H9 (cell line): ENCODE measurements at regions not wholly inside any gene's neighbourhood (a gene's known extent, or its start where the extent isn't known, plus 50 kb on each side); places are given as distances from the start of the nearest gene placed in this dataset.

ENCODE experiments used
- DNase-seq: peaks from one replicate; pipeline ENCODE4 v3.0.0-alpha.2; 2017
- H2AFZ ChIP-seq: one replicate; pipeline ENCODE4 v1.6.1; 2013; ENCODE audit warnings: mild to moderate bottlenecking, low read length, control low read depth, moderate library complexity
- H2AK5ac ChIP-seq: 2 replicates; pipeline ENCODE4 v1.6.1; 2013; ENCODE audit warnings: low read length, control low read depth, mixed read lengths; ENCODE audit not compliant: insufficient read length
- H2BK120ac ChIP-seq: one replicate; pipeline ENCODE4 v1.6.1; 2013; ENCODE audit warnings: low read depth, mild to moderate bottlenecking, low read length, control low read depth, inconsistent platforms; ENCODE audit not compliant: poor library complexity, severe bottlenecking
- H2BK12ac ChIP-seq: 2 replicates; pipeline ENCODE4 v1.6.1; 2013; ENCODE audit warnings: low read length, control low read depth, mixed read lengths, low read depth; ENCODE audit not compliant: insufficient read length
- H2BK15ac ChIP-seq: 2 replicates; pipeline ENCODE4 v1.6.1; 2013; ENCODE audit warnings: low read depth, low read length, control low read depth
- H2BK20ac ChIP-seq: one replicate; pipeline ENCODE4 v1.6.1; 2013; ENCODE audit warnings: low read depth, mild to moderate bottlenecking, low read length, control low read depth, inconsistent platforms; ENCODE audit not compliant: poor library complexity, severe bottlenecking
- H2BK5ac ChIP-seq: 2 replicates; pipeline ENCODE4 v1.6.1; 2013; ENCODE audit warnings: low read length, control low read depth, mixed read lengths; ENCODE audit not compliant: insufficient read length
- H3K14ac ChIP-seq: 2 replicates; pipeline ENCODE4 v1.6.1; 2013; ENCODE audit warnings: low read length, control low read depth; ENCODE audit not compliant: insufficient read depth
- H3K18ac ChIP-seq: 2 replicates; pipeline ENCODE4 v1.6.1; 2013; ENCODE audit warnings: low read depth, mild to moderate bottlenecking, mixed read lengths, low read length, control low read depth; ENCODE audit not compliant: insufficient read length
- H3K23ac ChIP-seq: 2 replicates; pipeline ENCODE4 v1.6.1; 2013; ENCODE audit warnings: low read length, control low read depth, mixed read lengths, low read depth; ENCODE audit not compliant: insufficient read length
- H3K23me2 ChIP-seq: 2 replicates; pipeline ENCODE4 v1.6.1; 2013; ENCODE audit warnings: low read depth, mild to moderate bottlenecking, mixed read lengths, low read length, control low read depth; ENCODE audit not compliant: insufficient read length, poor library complexity, severe bottlenecking
- H3K27ac ChIP-seq: 2 replicates; pipeline ENCODE4 v1.5.1; 2013; ENCODE audit warnings: low read length, control low read depth, mixed read lengths, low read depth; ENCODE audit not compliant: insufficient read length
- H3K27me3 ChIP-seq: 2 replicates; pipeline ENCODE4 v1.6.1; 2013; ENCODE audit warnings: low read length, control low read depth, inconsistent platforms; ENCODE audit not compliant: insufficient read depth
- H3K4ac ChIP-seq: 2 replicates; pipeline ENCODE4 v1.6.1; 2013; ENCODE audit warnings: low read depth, mild to moderate bottlenecking, control low read depth, inconsistent platforms, low read length, moderate library complexity
- H3K4me1 ChIP-seq: 2 replicates; pipeline ENCODE4 v1.6.1; 2013; ENCODE audit warnings: low read length, control low read depth, inconsistent platforms; ENCODE audit not compliant: insufficient read depth
- H3K4me2 ChIP-seq: 2 replicates; pipeline ENCODE4 v1.6.1; 2013; ENCODE audit warnings: low read length, control low read depth, mixed read lengths; ENCODE audit not compliant: insufficient read length, insufficient read depth
- H3K56ac ChIP-seq: 2 replicates; pipeline ENCODE4 v1.6.1; 2013; ENCODE audit warnings: low read depth, mild to moderate bottlenecking, mixed read lengths, low read length, control low read depth; ENCODE audit not compliant: insufficient read length
- H3K79me1 ChIP-seq: 2 replicates; pipeline ENCODE4 v1.6.1; 2013; ENCODE audit warnings: low read depth, mild to moderate bottlenecking, moderate library complexity, low read length, control low read depth, inconsistent platforms; ENCODE audit not compliant: insufficient read depth, poor library complexity, severe bottlenecking
- H3K79me2 ChIP-seq: 2 replicates; pipeline ENCODE4 v1.6.1; 2013; ENCODE audit warnings: low read length, control low read depth, inconsistent platforms; ENCODE audit not compliant: insufficient read depth
- H3K9ac ChIP-seq: 2 replicates; pipeline ENCODE4 v1.6.1; 2013; ENCODE audit warnings: low read length, control low read depth, mixed read lengths; ENCODE audit not compliant: insufficient read length; ENCODE audit errors: extremely low read depth
- H3K9me3 ChIP-seq: one replicate; pipeline ENCODE4 v1.6.1; 2013; ENCODE audit warnings: low read depth, low read length, inconsistent platforms; ENCODE audit not compliant: control insufficient read depth
- H3T11ph ChIP-seq: one replicate; pipeline ENCODE4 v1.6.1; 2013; ENCODE audit warnings: mild to moderate bottlenecking, low read length, control low read depth, inconsistent platforms
- H4K20me1 ChIP-seq: one replicate; pipeline ENCODE4 v1.6.1; 2013; ENCODE audit not compliant: control insufficient read depth, insufficient read length, insufficient read depth
- H4K5ac ChIP-seq: 2 replicates; pipeline ENCODE4 v1.6.1; 2013; ENCODE audit warnings: low read depth, mild to moderate bottlenecking, mixed read lengths, low read length, control low read depth; ENCODE audit not compliant: insufficient read length
- H4K8ac ChIP-seq: replicated peaks from 2 replicates; pipeline ENCODE4 v1.6.1; 2013; ENCODE audit warnings: low read length, control low read depth, mixed read lengths, low read depth; ENCODE audit not compliant: insufficient read length
- H4K91ac ChIP-seq: 2 replicates; pipeline ENCODE4 v1.6.1; 2013; ENCODE audit warnings: low read depth, mild to moderate bottlenecking, moderate library complexity, mixed read lengths, low read length, control low read depth; ENCODE audit not compliant: insufficient read length
- H3K27ac Mint-ChIP-seq, 3 experiments: 2 replicates in 2 of 3; 3 replicates in 1 of 3; pipeline ENCODE4 v1.8.0; 2020 to 2021; ENCODE audit warnings: mixed read lengths in 3 of 3, mild to moderate bottlenecking in 1 of 3, moderate library complexity in 1 of 3
- H3K27me3 Mint-ChIP-seq: 2 replicates; pipeline ENCODE4 v1.8.0; 2021; ENCODE audit warnings: low read depth, mild to moderate bottlenecking, moderate library complexity, mixed read lengths
- H3K36me3 Mint-ChIP-seq, 3 experiments: 2 replicates in 2 of 3; 3 replicates in 1 of 3; pipeline ENCODE4 v1.8.0; 2020 to 2021; ENCODE audit warnings: low read depth in 3 of 3, mixed read lengths in 3 of 3; ENCODE audit not compliant: insufficient read depth in 1 of 3
- H3K4me1 Mint-ChIP-seq, 2 experiments: 2 replicates each; pipeline ENCODE4 v1.8.0; 2020; ENCODE audit warnings: mixed read lengths in 2 of 2
- H3K4me3 Mint-ChIP-seq, 2 experiments: 2 replicates in 1 of 2; 3 replicates in 1 of 2; pipeline ENCODE4 v1.8.0; 2020 to 2021; ENCODE audit warnings: mild to moderate bottlenecking in 2 of 2, mixed read lengths in 2 of 2, moderate library complexity in 1 of 2
- H3K9me3 Mint-ChIP-seq, 2 experiments: 2 replicates in 1 of 2; 3 replicates in 1 of 2; pipeline ENCODE4 v1.8.0; 2020; ENCODE audit warnings: mild to moderate bottlenecking in 2 of 2, mixed read lengths in 2 of 2, moderate library complexity in 1 of 2
- TF ChIP-seq, protein P1 (sequence below): fragments of 200-600 bp; sonication (generic); conservative IDR thresholded peaks from 3 replicates; pipeline ENCODE4 v1.8.0; 2021; ENCODE audit warnings: antibody characterized with exemption, mild to moderate bottlenecking

DNA sequence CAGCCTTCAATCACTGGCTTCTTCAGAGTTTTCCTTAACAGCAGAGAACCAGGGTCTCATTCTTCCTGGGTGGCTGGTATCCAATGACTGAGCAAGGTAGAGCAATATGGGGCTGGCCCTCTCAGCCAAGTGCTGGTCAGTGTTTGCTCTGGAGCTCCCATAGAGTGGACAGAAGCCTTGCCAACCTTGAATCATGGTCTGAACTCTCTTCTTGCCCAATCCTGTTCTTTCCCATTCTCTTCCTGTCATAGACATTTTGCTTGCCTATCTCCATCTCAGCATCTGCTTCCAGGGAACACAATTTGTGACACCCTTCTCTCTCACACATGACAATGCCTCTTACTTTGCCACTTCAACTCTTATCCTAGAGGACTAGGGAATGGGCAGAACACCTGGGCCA, 245.6 kb upstream of the PEX5L start:
- Histone ChIP-seq H3K9me3 (no peaks in the 10 kb centered on the region), H3K4me1 (no peaks in the 10 kb centered on the region), H3K56ac (no peak overlapping the region), H3K79me2 (no peaks in the 10 kb centered on the region), H3K4ac (no peak overlapping the region), H2AFZ (no peak overlapping the region), H4K91ac (no peak overlapping the region), H2BK15ac (no peak overlapping the region), H3K23me2 (no peaks in the 10 kb centered on the region), H3T11ph (no peak overlapping the region), H4K20me1 (no peaks in the 10 kb centered on the region), H2BK12ac (no peak overlapping the region), H3K18ac (no peak overlapping the region), H3K27ac (no peak overlapping the region), H2BK5ac (no peak overlapping the region), H2BK120ac (no peak overlapping the region), H4K8ac (no peak overlapping the region), H3K23ac (no peak overlapping the region), H3K27me3 (no peaks in the 10 kb centered on the region; the same call in 1 of the 2 replicates), H2AK5ac (no peak overlapping the region), H3K79me1 (no peaks in the 10 kb centered on the region), H3K9ac (no peak overlapping the region), H4K5ac (no peak overlapping the region), H3K4me2 (no peak overlapping the region), H2BK20ac (no peak overlapping the region), H3K14ac (no peak overlapping the region)
- Mint-ChIP-seq H3K36me3 (no peaks in the 10 kb centered on the region), H3K27ac (no peak overlapping the region), H3K27me3 (no peaks in the 10 kb centered on the region), H3K4me1 (no peaks in the 10 kb centered on the region), H3K9me3 (no peaks in the 10 kb centered on the region; a peak in 1 of 5 replicates), H3K4me3 (no peak overlapping the region)
- TF ChIP-seq, protein P1, sequence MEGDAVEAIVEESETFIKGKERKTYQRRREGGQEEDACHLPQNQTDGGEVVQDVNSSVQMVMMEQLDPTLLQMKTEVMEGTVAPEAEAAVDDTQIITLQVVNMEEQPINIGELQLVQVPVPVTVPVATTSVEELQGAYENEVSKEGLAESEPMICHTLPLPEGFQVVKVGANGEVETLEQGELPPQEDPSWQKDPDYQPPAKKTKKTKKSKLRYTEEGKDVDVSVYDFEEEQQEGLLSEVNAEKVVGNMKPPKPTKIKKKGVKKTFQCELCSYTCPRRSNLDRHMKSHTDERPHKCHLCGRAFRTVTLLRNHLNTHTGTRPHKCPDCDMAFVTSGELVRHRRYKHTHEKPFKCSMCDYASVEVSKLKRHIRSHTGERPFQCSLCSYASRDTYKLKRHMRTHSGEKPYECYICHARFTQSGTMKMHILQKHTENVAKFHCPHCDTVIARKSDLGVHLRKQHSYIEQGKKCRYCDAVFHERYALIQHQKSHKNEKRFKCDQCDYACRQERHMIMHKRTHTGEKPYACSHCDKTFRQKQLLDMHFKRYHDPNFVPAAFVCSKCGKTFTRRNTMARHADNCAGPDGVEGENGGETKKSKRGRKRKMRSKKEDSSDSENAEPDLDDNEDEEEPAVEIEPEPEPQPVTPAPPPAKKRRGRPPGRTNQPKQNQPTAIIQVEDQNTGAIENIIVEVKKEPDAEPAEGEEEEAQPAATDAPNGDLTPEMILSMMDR: no peak
- DNase-seq: no peak
